ENCODE measurements at regions not wholly inside any gene's neighbourhood (a gene's known extent, or its start where the extent isn't known, plus 50 kb on each side); places are given as distances from the start of the nearest gene placed in this dataset.
"Not testable (repeated sequence)": the region's sequence is repeated elsewhere in the genome, so short reads cannot be mapped to it uniquely, and the experiment has no call there.

DNA sequence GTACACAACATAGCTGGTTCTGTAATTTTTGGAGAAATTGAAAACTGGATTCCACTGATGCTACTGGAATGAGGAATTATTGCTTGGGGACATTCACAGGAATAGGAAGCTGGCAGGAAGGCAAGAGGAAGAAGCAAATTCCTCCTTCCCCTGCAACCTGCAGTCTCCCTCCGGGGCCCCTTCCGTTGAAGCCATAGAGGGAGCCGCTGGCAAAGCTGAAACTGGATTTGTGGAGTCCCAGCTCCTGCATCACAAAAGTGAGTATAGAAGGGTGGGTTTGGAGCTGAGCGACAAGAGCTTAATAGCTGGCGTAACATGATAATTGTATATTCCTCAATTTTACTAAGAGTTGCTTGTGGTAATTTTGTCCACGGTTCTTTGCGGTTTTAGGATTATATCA lies 190.8 kb downstream of the ADRA2A start:
- no peak for DNase-seq

DNA sequence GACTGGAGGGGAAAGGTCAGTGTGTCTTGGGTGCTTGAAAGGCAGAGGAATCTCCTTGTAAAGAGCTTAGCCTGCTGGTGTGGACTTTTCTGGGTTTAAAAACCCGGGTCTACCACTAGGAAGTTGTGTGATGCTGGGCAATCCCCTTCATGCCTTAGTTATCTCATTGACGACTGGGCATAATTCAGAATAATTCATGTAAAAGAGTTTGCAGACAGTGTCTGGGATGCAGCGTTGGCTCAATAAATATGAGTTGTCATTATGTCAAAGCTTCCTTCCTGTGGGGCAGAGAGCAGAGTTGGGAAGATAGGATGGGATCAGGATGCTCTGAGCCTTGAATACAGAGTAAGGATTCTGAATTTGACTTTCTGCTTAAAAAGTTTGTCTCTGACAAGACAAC lies 196.4 kb downstream of the ADRA2A start:
- DNase-seq, result no peak

DNA sequence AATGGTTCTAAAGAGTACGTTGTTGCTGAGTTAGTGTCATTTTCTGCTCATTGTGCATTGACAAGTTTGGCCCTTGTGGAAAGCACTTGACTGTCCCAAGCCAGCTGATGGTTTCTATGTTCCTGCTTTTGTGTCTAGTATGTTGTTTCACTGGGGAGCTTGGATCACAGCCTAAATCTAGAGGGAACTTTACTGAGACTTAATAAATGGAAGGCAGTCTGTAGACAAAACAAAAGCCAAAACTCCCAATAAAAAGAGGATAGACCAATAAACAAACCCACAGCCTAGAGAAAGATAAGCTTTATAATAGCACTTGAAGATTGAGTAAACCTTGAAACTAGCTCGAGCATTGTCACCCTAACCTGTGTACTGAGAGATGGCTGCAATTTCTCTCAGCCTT lies 196.8 kb downstream of the ADRA2A start:
- DNase-seq, result no peak

DNA sequence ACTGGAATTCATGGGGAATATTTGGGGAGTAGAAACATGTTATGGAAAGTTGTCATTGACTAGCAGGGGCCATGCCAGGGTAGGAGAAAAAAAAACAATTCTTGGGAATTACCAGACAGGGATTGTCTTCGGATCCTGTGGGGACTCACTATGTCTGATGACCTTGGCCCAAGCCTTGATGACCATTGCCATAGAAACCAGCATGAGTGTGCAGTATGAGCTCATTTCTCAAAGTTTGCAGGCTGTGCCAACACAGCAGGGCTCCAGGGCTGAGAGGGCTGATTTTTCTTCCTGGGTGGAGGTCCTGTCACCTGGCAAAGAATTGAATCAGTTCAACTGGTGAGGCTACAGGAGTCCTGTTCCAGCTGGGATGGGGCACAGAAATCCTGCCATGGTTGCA lies 198.3 kb downstream of the ADRA2A start:
- DNase-seq, result no peak

DNA sequence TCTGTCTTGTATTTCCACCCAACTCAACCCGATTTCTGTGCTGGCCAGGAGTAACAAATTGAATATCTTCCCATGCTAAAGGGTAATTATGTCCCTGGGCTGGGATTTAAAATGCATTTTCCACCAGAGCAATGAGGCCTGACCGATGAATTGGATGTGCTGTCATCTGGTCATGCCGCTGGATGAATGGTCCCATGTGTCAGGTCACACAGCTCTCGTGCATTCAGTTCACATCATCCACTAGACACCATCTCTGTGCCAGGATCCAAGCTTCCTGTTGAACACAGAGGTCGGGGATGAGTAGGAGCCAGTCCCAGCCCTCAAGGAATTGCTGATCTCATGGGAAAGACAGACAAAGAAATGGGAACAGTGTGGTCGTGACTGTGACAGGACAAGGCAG lies 200.8 kb downstream of the ADRA2A start:
- no peak for DNase-seq

DNA sequence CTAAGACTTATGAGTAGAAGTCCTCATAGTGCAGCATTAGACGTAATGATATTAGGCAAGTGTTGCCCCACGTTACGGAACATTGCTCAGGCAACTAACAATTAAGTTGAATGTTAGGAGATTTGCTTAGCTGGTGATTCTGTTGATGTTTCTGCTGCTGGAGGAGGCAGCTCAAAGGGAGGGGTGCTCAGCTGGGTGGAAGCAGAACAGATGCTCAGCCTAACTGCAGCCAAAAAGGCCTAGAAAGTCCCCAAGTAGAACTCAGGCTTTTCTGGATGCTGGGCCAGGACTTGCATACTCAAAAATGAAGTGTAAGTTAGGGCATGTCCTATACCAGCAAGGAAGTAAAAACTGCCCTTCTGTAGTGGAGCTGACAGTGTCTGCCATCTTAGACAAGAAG lies 201.4 kb downstream of the ADRA2A start:
- DNase-seq, result no peak

DNA sequence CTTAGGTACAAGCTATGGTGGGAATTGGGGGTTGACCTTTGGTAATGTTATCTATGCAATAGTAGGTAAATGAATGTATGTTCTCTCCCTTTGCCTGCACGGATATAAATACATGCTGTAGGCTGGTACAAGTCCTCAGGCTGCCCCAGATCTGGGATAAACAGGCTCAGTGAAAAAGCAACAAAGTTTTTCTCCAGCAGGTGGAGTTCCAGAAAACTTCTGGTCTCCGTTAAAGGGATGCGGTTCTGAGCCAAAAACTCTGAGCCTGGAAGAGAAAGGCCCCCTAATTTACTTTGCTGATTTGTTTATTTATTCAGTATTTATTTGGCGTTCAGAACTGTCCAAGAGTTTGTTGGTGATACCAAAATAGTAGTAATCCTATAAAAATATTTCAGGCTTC lies 204.7 kb downstream of the ADRA2A start:
- DNase-seq, result no peak

DNA sequence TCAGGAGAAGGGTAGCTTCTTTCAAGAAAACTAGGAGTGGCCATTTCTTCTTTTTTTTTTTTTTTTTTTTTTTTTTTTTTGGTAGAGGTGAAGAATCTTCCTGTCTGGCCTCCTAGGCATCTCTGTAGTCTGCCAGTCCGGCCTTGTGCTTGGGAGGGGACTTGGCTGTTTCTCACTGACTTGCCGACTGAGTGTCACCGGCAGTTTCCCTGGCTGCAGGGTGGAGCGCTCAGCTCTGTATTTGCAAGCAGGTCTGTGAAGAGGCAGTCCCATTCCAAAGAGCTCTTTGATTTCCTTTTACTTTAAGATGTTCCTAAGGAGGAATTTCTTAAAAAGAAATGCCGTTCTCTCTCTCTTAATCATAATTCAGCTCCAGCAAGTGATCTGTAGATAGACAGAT lies 212.6 kb downstream of the ADRA2A start:
- DNase-seq, result no peak

DNA sequence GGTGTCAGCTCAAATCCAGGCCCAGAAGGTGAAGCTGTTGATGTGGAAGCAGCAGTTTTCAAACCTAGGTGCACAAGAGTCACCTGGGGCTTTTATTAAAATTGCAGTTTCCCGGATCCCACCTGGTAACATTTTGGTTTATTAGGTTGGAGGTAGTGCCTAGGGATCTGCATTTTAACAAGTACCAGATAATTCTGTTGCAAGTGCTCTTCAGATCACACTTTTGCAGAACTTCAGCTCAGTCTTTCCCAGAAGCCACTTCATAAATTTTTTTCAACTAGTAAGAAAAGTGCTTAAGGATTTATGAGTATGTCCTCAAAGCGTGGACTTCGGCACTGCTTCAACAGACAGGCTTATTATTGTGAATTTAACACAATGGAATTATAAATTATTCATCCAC lies 213.8 kb downstream of the ADRA2A start:
- no peak for DNase-seq

DNA sequence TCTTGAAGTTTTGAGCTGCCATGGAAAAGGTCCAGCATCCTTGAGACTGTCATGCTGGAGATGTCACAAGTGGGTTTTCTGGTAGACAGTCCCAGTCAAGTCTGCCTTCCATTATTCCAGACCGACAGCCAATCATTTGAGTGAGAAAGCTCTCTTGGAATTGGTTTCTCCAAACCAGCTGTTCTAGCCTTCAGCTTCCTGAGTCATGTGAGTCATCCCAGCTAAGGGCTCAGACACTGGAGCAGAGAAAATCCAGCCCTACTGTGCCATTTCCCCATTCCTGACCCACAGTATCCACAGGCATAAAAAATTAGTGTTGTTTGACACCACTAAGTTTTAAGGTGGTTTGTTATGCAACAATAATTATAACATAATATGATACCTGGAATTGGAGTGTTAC lies 219.0 kb downstream of the ADRA2A start:
- DNase-seq, result no peak

DNA sequence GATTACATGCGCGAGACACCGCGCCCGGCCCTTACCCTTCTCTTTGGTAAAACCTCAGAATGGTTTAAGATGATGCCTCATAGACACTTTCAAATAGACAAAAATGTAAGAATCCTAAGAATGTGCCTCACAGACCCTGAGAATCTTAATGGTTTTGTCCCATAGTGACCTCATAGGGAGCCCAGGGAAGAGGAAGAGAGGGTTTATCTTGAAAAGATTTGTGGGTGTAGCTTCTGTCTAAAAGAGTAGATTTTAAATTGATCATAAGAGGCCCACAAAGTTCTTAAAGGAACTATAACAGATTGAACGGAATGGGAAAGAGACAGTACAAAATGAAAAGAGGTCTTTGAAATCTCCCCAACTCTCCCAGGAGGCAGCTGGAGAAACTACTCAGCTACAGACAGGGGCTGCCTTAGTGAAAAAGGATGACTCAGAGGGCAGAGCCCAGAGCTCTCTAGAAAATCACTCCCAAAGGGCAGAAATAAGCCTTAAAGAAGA lies 220.6 kb downstream of the ADRA2A start:
- no peak for DNase-seq

DNA sequence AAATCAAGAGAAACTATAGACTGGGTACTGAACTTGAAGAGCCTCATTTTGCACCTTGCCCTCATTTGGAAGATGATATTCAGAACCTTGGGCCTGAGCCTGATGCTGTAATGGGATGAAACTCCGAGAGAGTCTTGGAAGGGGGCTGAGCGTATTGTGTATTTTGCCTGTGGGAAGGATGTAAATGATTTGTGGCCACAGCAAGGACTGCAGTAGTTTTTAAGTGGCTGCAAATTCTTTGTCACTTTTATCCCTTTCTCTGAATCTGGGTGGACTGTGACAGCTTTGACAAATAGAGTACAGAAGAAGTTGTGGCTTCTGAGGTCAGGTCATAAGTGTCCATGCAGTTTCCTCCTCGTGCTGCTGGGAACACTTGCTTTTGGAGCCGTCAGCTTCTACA lies 221.2 kb downstream of the ADRA2A start:
- no peak for DNase-seq

DNA sequence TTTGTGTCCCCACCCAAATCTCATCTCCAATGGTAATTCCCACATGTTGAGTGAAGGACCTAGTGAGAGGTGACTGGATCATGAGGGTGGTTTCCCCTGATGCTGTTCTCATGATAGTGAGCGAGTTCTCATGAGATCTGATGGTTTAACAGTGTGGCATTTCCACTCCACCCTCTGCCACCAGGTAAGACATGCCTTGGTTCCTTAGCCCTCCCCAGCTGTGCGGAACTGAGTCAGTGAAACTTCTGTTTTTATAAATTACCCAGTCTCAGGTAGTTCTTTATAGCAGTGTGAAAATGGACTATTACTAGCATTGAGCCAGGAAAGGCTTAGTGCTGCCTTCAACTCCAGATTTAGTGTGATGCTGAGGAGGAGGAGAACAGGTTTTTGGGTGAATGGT lies 222.2 kb downstream of the ADRA2A start:
- DNase-seq, result no peak

DNA sequence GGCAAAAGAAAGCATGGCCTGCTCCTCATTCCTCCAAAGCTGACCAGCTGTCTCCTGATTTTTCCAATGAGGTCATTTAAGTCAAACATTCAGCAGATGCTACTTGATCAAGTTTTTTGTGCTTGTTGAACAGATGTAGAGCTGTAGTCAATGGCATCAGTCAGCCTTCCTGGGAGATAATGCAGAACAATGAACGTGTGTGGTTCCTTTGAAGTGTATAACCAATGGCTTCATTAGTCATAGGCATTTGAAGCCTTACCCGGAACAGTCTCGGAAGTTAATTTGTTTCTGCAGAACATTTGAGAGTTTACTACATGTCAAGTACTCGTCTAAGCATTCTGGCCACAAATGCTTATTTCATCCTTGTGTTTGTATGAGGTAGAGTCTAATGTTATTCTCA lies 227.1 kb downstream of the ADRA2A start:
- no peak for DNase-seq

DNA sequence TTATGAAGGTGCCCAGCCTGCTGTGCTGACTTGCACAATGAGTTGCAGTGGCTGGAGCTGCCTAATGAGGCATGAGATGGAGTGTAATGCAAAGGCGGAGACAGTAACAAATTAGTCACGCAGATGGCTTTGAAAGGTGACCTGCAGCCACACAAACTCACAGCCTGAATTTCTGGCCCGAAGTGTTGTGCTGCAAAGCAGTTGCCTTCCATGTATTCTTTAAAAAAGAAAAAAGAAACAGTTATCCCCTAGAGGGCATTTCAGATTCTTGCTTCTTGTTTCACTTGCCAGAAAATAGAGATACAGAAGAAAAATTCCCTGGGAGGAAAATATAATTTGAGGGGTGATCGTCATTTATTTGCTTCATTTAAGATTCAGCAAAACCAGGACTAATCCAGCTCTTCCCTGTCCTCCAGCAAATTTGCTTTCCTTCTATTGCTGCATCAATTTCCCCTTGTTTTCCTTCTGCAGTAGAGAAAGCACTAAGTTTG lies 239.9 kb downstream of the ADRA2A start:
- DNase-seq, result no peak

DNA sequence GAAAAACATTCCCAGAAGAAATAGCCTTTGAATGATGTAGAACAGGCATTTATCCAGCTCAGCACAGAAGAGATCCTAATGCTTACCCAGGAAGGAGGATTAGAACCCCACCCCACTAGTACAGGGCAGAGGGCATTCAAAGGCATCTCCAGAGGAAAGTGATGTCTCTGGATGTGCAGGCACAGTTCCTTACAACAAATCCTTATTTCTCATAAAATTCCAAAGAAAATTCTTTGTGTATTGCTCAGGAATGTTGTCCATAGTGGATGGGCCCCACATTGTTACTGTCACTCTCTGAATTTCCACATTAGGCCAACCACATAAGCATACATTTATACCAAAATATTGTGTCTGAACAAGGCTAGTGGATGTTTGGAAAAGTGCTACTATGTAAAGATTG lies 243.0 kb downstream of the ADRA2A start:
- DNase-seq, result no peak

DNA sequence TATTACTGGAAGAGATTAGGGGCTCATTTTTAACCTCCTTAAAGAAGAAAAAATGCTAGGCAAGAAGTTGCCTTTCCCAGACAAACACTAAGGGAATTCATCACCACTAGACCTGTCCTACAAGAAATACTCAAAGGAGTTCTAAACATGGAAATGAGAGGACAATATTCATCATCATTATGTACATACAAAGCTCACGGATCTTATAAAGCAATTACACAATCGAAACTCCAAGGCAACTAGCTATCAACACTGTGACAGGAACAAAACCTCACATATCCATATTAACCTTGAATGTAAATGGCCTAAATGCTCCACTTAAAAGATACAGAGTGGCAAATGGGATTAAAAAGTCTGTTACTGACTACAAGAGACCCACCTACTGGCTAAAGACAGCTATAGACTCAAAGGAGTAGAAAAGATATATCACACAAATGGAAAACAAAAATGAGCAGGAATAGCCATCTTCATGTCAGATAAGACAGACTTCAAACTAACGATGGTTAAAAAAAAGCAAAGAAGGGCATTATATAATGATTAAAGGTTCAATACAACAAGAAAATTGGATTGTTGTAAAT lies 246.6 kb downstream of the ADRA2A start:
- no peak for DNase-seq

DNA sequence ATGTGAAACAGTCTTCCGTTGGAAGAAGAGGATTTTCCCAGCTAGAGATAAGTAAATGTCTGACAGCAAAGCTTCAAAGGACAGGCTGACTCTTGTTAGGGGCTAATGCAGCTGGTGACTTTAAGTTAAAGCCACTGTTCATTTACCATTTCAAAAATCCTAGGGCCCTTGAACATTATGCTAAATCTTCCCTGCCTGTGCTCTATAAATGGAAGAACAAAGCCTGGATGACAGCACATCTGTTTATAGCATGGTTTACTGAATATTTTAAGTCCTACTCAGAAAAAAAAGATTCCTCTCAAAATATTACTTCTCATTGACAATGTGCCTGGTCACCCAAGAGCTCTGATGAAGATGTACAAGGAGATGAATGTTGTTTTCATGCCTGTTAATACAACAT lies 255.3 kb downstream of the ADRA2A start:
- DNase-seq, result not testable (repeated sequence)

DNA sequence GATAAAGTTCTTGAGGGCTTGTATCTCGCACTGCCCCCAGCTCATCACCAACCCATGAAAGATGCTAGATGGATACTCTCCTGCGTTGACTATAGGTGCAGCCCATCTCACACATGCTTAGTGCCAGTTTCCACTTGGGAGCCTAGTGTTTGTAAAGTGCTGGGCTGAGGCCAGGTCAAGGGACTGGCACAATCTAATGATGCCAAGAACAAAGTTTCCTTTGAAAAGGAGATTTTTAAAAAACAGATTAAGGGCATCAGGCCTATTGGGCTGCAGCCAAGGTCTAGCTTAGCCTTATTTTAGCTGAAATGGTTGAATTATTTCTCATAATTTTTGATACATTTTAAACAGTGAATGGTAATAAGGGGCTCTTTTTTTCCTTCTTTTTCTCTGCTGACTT lies 259.0 kb downstream of the ADRA2A start:
- no peak for DNase-seq

DNA sequence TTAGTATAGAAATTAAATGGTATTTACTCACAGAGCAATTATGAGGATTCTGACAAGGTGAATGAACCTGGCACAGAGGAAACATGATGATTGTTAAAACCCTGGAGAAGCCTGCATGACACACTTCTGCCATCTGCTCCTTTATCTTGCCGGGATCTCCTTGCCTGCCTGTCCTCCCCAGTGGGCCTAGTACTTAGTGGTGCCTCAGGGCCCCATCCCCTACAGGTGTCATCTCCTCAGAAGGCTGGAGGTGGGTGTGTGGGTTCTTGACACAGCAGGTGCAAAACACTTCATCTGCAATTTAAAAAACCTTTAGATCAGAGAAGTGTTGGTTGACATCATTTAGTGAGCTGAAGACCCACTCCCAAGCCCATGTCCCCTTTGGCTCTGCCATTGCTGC lies 261.2 kb downstream of the ADRA2A start:
- no peak for DNase-seq

DNA sequence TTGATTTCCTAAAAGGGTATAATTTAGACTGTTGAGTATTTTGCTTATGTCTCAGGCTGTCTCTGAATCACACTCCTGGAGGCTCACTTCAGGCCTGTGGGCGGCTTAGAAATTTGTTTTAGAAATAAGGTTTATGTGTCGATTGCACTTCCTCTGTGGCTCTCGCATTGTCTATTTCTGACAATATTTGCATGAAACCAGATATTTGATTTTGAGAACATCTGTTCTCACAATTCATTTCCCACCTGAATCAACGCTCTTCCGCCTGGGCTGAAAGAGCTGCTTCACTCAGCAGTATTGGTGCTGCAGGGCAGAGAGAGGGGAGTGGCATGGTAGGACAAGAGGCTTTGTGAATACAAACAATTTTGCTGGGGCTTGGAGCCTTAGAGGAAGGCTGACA lies 262.0 kb downstream of the ADRA2A start:
- DNase-seq, result no peak

DNA sequence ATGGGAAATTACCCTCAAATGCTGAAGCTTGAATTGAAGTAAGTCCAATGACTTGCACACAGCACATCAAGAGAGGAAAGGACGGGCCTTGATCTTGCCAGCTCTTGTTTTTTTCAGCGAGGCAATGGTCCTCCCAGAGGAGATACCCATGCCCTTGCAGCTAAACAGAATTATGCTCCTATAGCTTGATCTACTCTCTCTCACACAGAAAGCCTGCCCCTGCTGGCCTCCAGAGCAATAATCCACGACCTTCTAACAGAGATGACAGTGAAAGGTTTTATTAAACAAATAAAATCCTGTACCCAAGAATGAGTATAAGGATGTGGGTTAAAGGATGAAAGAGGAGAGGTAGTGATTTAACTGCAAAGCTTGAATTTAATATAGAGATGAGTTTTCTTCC lies 268.0 kb downstream of the ADRA2A start:
- DNase-seq, result no peak

DNA sequence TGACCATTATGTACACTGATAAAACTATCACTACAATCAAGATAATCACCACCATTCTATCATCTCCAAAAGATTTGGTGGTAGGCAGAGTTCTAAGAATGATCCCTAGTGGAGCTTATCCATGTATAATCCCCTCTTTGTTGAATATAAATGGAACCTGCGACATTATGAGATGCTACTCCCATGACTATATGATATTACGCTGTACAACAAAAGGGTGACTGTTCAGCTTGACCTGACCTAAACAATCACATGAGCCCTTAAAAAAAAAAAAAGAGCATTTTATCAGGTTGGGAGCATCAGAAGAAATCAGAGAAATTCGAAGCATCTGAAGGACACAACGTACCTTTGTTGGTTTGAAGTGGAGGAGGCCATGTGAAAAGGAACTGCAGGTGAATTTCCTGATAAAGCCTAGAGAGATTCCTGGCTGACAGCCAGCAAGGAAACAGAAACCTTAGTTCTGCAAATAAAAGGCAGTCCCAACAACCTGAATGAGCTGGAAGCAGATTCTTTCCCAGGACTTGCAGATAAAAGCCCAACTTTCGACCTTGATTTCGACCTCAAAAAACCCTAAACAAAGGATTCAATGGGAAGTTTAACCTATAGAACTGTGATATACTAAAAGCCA lies 270.7 kb downstream of the ADRA2A start:
- DNase-seq, result no peak

DNA sequence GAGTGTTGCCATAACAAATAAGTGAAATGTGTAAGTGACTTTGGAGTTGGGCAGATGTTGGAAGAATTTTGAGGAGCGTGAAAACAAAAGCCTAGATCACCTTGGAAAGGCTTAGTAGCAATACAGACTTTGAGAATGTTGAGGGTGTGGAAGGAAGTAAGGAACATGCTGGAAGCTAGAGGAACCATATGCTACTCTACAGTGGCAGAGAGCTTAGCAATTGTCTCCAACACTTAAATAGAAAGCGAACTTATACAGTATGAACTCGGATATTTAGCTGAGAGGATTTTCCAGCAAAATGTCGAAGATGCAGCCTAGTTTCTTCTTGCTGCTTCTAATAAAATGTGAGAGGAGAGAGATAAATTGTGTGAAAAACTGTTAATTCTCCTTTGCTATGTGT lies 271.2 kb downstream of the ADRA2A start:
- DNase-seq, result no peak

DNA sequence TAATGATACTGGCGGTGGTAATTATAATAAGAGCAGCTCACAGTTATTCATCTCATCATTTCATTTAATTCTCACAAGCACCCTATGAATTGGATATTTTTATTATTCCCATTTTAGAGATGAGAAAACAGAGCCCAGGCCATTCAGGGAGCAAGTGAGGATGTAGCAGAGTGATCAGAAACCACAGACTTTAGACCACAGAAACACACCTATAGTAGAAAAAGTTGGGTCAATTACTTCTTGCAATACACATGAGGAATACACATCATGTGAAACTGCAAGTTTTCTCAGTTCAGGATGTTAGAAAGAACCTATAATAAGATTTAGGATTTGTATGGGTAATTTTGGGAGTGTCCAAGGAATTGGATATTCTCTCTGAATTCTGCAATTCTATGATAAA lies 278.0 kb downstream of the ADRA2A start:
- no peak for DNase-seq

Data from stimulated activated CD4-positive, alpha-beta T cell treated with anti-CD3 and anti-CD28 coated beads, Interleukin-2, amount 100 ng/mL, for 48 hours (primary cell).